IMR-90 (cell line): ENCODE measurements at regions not wholly inside any gene's neighbourhood (a gene's known extent, or its start where the extent isn't known, plus 50 kb on each side); places are given as distances from the start of the nearest gene placed in this dataset.
"Not testable (repeated sequence)": the region's sequence is repeated elsewhere in the genome, so short reads cannot be mapped to it uniquely, and the experiment has no call there.

Experiments used
- ATAC-seq: fragments of 200-7000 bp; cut with Tn5 transposase; 2 replicates; pipeline ENCODE4 v1.9.1; 2020; ENCODE audit warnings: low read depth, mild to moderate bottlenecking, moderate library complexity
- BruUV-seq: library from RNA; stranded (reverse); fragments of 400-500 nt; replicated peaks from 2 replicates; lab custom pipeline; 2021; lab: Mats Ljungman, UMichigan
- CTCF ChIA-PET: fragments of 300-600 bp; formaldehyde crosslinking; extraction: SDS; loops from one replicate; lab custom pipeline; 2021; ENCODE audit warnings: antibody characterized with exemption; lab: Yijun Ruan, JAX
- POLR2A ChIA-PET: fragments of 300-600 bp; sonication (Branson Sonifier 250); formaldehyde crosslinking; loops from one replicate; lab custom pipeline; 2022; ENCODE audit warnings: antibody characterized with exemption; ENCODE audit not compliant: unreplicated experiment; lab: Charles Lee
- DNase-seq: peaks from one replicate; pipeline ENCODE4 v3.0.0; 2013
- H2AFZ ChIP-seq: replicated peaks from 2 replicates; pipeline ENCODE3; 2013; ENCODE audit warnings: low read length, mild to moderate bottlenecking; ENCODE audit not compliant: poor library complexity
- H2AK5ac ChIP-seq: 2 replicates; pipeline ENCODE4 v1.6.1; 2013; ENCODE audit warnings: low read depth, low read length, inconsistent platforms
- H2AK9ac ChIP-seq: replicated peaks from 2 replicates; pipeline ENCODE3; 2013; ENCODE audit warnings: mild to moderate bottlenecking, low read depth, low read length, moderate library complexity; ENCODE audit not compliant: poor library complexity
- H2BK120ac ChIP-seq: 2 replicates; pipeline ENCODE4 v1.6.1; 2013; ENCODE audit warnings: low read depth, low read length, inconsistent platforms
- H2BK15ac ChIP-seq: 3 replicates; pipeline ENCODE4 v1.6.1; 2013; ENCODE audit warnings: low read depth, low read length, inconsistent platforms
- H2BK20ac ChIP-seq: 2 replicates; pipeline ENCODE4 v1.6.1; 2013; ENCODE audit warnings: low read depth, mild to moderate bottlenecking, inconsistent platforms, low read length, moderate library complexity
- H2BK5ac ChIP-seq: 2 replicates; pipeline ENCODE4 v1.6.1; 2013; ENCODE audit warnings: mild to moderate bottlenecking, low read depth, low read length, inconsistent platforms; ENCODE audit not compliant: poor library complexity, severe bottlenecking
- H3K14ac ChIP-seq: replicated peaks from 2 replicates; pipeline ENCODE4 v1.6.1; 2013; ENCODE audit warnings: low read depth, low read length, inconsistent platforms
- H3K18ac ChIP-seq: 2 replicates; pipeline ENCODE4 v1.6.1; 2013; ENCODE audit warnings: low read depth, low read length, control low read depth
- H3K23ac ChIP-seq: 2 replicates; pipeline ENCODE4 v1.6.1; 2013; ENCODE audit warnings: low read depth, low read length, inconsistent platforms
- H3K27ac ChIP-seq: 2 replicates; pipeline ENCODE4 v1.5.1; 2013; ENCODE audit warnings: mild to moderate bottlenecking, control low read depth, low read length; ENCODE audit not compliant: insufficient read depth
- H3K27me3 ChIP-seq: 2 replicates; pipeline ENCODE4 v1.6.1; 2013; ENCODE audit warnings: low read length; ENCODE audit not compliant: control insufficient read depth, insufficient read depth
- H3K36me3 ChIP-seq: 2 replicates; pipeline ENCODE4 v1.6.1; 2013; ENCODE audit warnings: low read length, mixed read lengths; ENCODE audit not compliant: control insufficient read depth, insufficient read depth
- H3K4ac ChIP-seq: 2 replicates; pipeline ENCODE4 v1.6.1; 2013; ENCODE audit warnings: low read depth, low read length, inconsistent platforms
- H3K4me1 ChIP-seq: 2 replicates; pipeline ENCODE4 v1.6.1; 2013; ENCODE audit warnings: low read length, mixed read lengths; ENCODE audit not compliant: control insufficient read depth, insufficient read depth
- H3K4me2 ChIP-seq: 2 replicates; pipeline ENCODE4 v1.6.1; 2013; ENCODE audit warnings: low read depth, mild to moderate bottlenecking, control low read depth, low read length, moderate library complexity
- H3K4me3 ChIP-seq: 2 replicates; pipeline ENCODE4 v1.5.1; 2013; ENCODE audit warnings: low read depth, mild to moderate bottlenecking, control low read depth, low read length, moderate library complexity; ENCODE audit not compliant: insufficient read depth
- H3K56ac ChIP-seq: 2 replicates; pipeline ENCODE4 v1.6.1; 2013; ENCODE audit warnings: low read length, inconsistent platforms; ENCODE audit not compliant: insufficient read depth; ENCODE audit errors: extremely low read depth
- H3K79me1 ChIP-seq, 2 experiments: 2 replicates each; pipeline ENCODE4 v1.6.1; 2013; ENCODE audit warnings: low read length in 2 of 2, inconsistent platforms in 1 of 2, low read depth in 1 of 2
- H3K9ac ChIP-seq: 2 replicates; pipeline ENCODE4 v1.6.1; 2013; ENCODE audit warnings: low read depth, low read length, control low read depth
- H3K9me1 ChIP-seq: 2 replicates; pipeline ENCODE4 v1.6.1; 2013; ENCODE audit warnings: low read length, inconsistent platforms; ENCODE audit not compliant: insufficient read depth
- H3K9me3 ChIP-seq: 2 replicates; pipeline ENCODE4 v1.6.1; 2013; ENCODE audit warnings: low read length; ENCODE audit not compliant: control insufficient read depth, insufficient read depth
- H4K20me1 ChIP-seq: 2 replicates; pipeline ENCODE4 v1.6.1; 2013; ENCODE audit warnings: low read length, inconsistent platforms; ENCODE audit not compliant: insufficient read depth
- H4K5ac ChIP-seq: 2 replicates; pipeline ENCODE4 v1.6.1; 2013; ENCODE audit warnings: mild to moderate bottlenecking, low read depth, low read length, control low read depth
- H4K8ac ChIP-seq, 2 experiments: 2 replicates each; pipeline ENCODE4 v1.6.1; 2013; ENCODE audit warnings: low read depth in 2 of 2, low read length in 2 of 2, control low read depth in 1 of 2, inconsistent platforms in 1 of 2
- H4K91ac ChIP-seq: 2 replicates; pipeline ENCODE4 v1.6.1; 2013; ENCODE audit warnings: low read depth, low read length, inconsistent platforms; ENCODE audit not compliant: insufficient read depth
- BHLHE40 ChIP-seq: fragments of 150-350 bp; IDR thresholded peaks from 2 replicates; pipeline ENCODE4 v1.6.1; 2016; ENCODE audit warnings: mild to moderate bottlenecking, low read depth, low read length
- CEBPB ChIP-seq: IDR thresholded peaks from 2 replicates; pipeline ENCODE4 v1.6.1; 2012; ENCODE audit warnings: low read depth, low read length, improper control_type of control experiment
- CHD1 ChIP-seq: IDR thresholded peaks from 2 replicates; pipeline ENCODE4 v1.6.1; 2012; ENCODE audit warnings: low read depth, low read length, improper control_type of control experiment
- FOS ChIP-seq: fragments of 150-350 bp; IDR thresholded peaks from 2 replicates; pipeline ENCODE4 v1.6.1; 2016; ENCODE audit warnings: low read depth, low read length
- MAFK ChIP-seq: IDR thresholded peaks from 2 replicates; pipeline ENCODE4 v1.6.1; 2012; ENCODE audit warnings: low read depth, low read length, improper control_type of control experiment
- NFE2L2 ChIP-seq: fragments of 150-350 bp; IDR thresholded peaks from 2 replicates; pipeline ENCODE4 v1.6.1; 2016; ENCODE audit warnings: low read depth, mild to moderate bottlenecking, low read length
- POLR2A ChIP-seq: IDR thresholded peaks from 2 replicates; pipeline ENCODE4 v1.6.1; 2012; ENCODE audit warnings: mild to moderate bottlenecking, low read depth, low read length
- RAD21 ChIP-seq: IDR thresholded peaks from 2 replicates; pipeline ENCODE4 v1.6.1; 2012; ENCODE audit warnings: low read length, improper control_type of control experiment
- RCOR1 ChIP-seq: IDR thresholded peaks from 2 replicates; pipeline ENCODE4 v1.6.1; 2012; ENCODE audit warnings: mild to moderate bottlenecking, low read length, improper control_type of control experiment; ENCODE audit not compliant: insufficient replicate concordance
- WGBS, 2 experiments: methylation state at CpG; one replicate each; pipeline versions ENCODE4 v1.1.5 to v1.1.7; 2013; ENCODE audit warnings: missing lambda C conversion rate in 2 of 2; ENCODE audit not compliant: insufficient read length in 1 of 2; ENCODE audit errors: extremely low coverage in 2 of 2; 5-methylcytosine and 5-hydroxymethylcytosine counted together
- dilution Hi-C: fragments of 300-500 bp; cut with HindIII; formaldehyde crosslinking; loops from one replicate; pipeline ENCODE4 v1.14.3; 2018; ENCODE audit warnings: low sequenced_read_pairs; ENCODE audit not compliant: unreplicated experiment
- in situ Hi-C: fragments of 300-500 bp; cut with MboI; formaldehyde crosslinking; loops from 3 replicates; pipeline ENCODE4 v1.14.3; 2019; ENCODE audit warnings: low sequenced_read_pairs, inconsistent platforms, mixed read lengths
- intact Hi-C: fragments of 100-400 bp; cut with micrococcal nuclease; formaldehyde crosslinking; loops from 2 replicates; pipeline ENCODE4 v1.10.0; 2022

DNA sequence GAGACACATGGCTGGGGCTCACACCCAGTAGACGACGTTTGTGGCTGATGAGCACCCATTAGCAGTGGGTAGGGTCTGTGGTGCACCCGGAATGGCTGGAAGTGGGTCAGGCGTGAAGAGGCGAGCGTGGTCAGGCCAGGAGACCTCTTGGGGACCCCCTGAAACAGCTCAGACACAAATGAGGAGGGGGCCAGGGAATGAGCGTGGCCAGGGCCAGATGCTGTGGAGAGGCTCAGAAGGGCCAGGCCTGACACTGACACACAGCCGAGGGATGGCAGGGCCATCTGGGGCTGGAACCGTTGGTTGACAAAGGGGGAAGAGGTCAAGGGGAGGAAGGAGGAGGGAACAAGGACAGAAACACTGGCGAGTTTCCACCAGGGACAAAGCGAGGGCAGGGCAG is 162.8 kb downstream of the SHANK2 start:
- Histone ChIP-seq H4K20me1 (no peaks in the 10 kb centered on the region), H3K36me3 (peaks cover 28% of the 10 kb centered on the region), H3K9me3 (no peaks in the 10 kb centered on the region; the same call in 1 of the 2 replicates), H2AK5ac (no peak overlapping the region), H3K14ac (no peak overlapping the region), H2BK15ac (no peak overlapping the region), H4K91ac (no peak overlapping the region), H3K4ac (no peak overlapping the region), H3K23ac (no peak overlapping the region), H3K27me3 (no peaks in the 10 kb centered on the region), H3K4me3 (no peak overlapping the region), H3K79me1 (no peaks in the 10 kb centered on the region), H3K4me1 (no peaks in the 10 kb centered on the region), H2AFZ (no peak overlapping the region), H4K5ac (no peak overlapping the region), H3K9me1 (no peaks in the 10 kb centered on the region), H3K56ac (no peak overlapping the region), H2BK5ac (no peak overlapping the region), H3K9ac (no peak overlapping the region), H4K8ac (no peak overlapping the region), H2BK20ac (no peak overlapping the region), H3K27ac (no peak overlapping the region), H2BK120ac (no peak overlapping the region), H3K4me2 (no peak overlapping the region), H3K18ac (no peak overlapping the region), H2AK9ac (no peak overlapping the region)
- dilution Hi-C loops (no loop called here), intact Hi-C loops (no loop called here), in situ Hi-C loops (no loop called here)
- ChIA-PET CTCF (no interaction called here), POLR2A (no interaction called here)
- WGBS, 2 experiments, result no CpG with 5 or more reads among the region's 11 CpGs
- no TSS peak for BruUV-seq
- no peak for DNase-seq
- no peak for ATAC-seq
- TF ChIP-seq BHLHE40 (no peak), NFE2L2 (no peak), RAD21 (no peak), POLR2A (no peak), MAFK (no peak), CEBPB (no peak), RCOR1 (no peak), CHD1 (no peak), FOS (no peak)

DNA sequence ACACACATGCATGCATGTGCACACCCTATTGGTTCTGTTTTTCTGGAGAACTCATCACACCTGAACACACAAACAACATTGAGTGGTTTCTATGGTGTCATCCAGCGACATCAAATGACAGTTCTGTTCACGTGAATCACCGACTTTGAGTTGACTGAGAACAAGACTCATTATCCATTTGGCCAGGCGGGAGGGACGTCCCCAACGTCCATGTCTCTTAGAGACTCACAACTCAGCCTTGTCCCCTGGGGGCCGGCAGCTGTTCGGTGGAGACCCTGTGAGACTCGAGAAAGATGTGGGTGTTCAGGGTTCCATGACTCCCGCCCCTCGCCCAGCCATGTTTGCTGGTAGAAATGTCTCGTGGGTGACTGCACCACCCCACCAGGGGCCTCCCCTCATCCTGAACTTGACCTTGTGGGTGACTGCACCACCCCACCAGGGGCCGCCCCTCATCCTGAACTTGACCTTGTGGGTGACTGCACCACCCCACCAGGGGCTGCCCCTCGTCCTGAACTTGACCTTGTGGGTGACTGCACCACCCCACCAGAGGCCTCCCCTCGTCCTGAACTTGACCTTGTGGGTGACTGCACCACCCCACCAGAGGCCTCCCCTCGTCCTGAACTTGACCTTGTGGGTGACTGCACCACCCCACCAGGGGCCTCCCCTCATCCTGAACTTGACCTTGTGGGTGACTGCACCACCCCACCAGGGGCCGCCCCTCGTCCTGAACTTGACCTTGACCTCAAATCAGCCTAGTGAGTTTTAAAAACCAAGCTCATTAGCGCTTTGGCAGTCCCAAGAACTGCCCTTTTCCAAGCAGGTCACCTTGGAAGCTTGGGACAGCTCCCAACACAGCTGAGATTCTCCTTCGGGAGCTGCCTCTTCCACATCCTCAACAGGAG is 163.8 kb downstream of the SHANK2 start:
- intact Hi-C loops, H3K4me3 ChIP-seq, POLR2A ChIA-PET, H3K56ac ChIP-seq, H3K79me1 ChIP-seq, H2BK15ac ChIP-seq, in situ Hi-C loops, CTCF ChIA-PET, ATAC-seq, H4K91ac ChIP-seq, H3K4me2 ChIP-seq, H2AFZ ChIP-seq, H2BK5ac ChIP-seq, H4K20me1 ChIP-seq, H2AK5ac ChIP-seq, BruUV-seq, H2AK9ac ChIP-seq, H3K23ac ChIP-seq, H3K9me1 ChIP-seq, H2BK120ac ChIP-seq, H3K27me3 ChIP-seq, H2BK20ac ChIP-seq, H4K8ac ChIP-seq, H3K4ac ChIP-seq, DNase-seq, dilution Hi-C loops, H3K18ac ChIP-seq, H3K14ac ChIP-seq, H3K4me1 ChIP-seq, H3K27ac ChIP-seq, H3K9me3 ChIP-seq, H3K9ac ChIP-seq, H4K5ac ChIP-seq: not testable (repeated sequence)
- H3K36me3 ChIP-seq, result peaks cover 26% of the 10 kb centered on the region
- 62% methylated on average over 4 of the region's 20 CpGs; no CpG with 5 or more reads in 1 of the 2 experiments for WGBS, 2 experiments
